Small intestine (tissue), 7 donors: ENCODE measurements at regions not wholly inside any gene's neighbourhood (a gene's known extent, or its start where the extent isn't known, plus 50 kb on each side); places are given as distances from the start of the nearest gene placed in this dataset.

Source experiments
- DNase-seq, 2 donors: peaks; one replicate each; pipeline versions ENCODE4 v3.0.0 to v3.0.0-alpha.2; 2013
- FAIRE-seq: peaks from 2 replicates; lab custom pipeline; 2012; peaks lifted over from hg19 to GRCh38; lab: Jason Lieb, UNC
- H3K27ac ChIP-seq, 3 donors: one replicate each; pipeline ENCODE4 v1.5.1; 2013; ENCODE audit warnings: low read length in 2 of 3, mild to moderate bottlenecking in 2 of 3, control low read depth in 1 of 3, inconsistent platforms in 1 of 3, low read depth in 1 of 3, moderate library complexity in 1 of 3
- H3K27me3 ChIP-seq, 3 donors: one replicate each; pipeline ENCODE4 v1.6.1; 2013; ENCODE audit warnings: low read length in 3 of 3, inconsistent platforms in 1 of 3; ENCODE audit not compliant: control insufficient read depth in 3 of 3, insufficient read depth in 3 of 3
- H3K36me3 ChIP-seq, 3 donors: one replicate each; pipeline ENCODE4 v1.6.1; 2013; ENCODE audit warnings: low read length in 3 of 3, inconsistent platforms in 1 of 3, low read depth in 1 of 3, mild to moderate bottlenecking in 1 of 3, moderate library complexity in 1 of 3; ENCODE audit not compliant: control insufficient read depth in 3 of 3, insufficient read depth in 2 of 3
- H3K4me1 ChIP-seq, 3 donors: one replicate each; pipeline ENCODE4 v1.6.1; 2013; ENCODE audit warnings: low read length in 2 of 3, inconsistent platforms in 1 of 3, low read depth in 1 of 3, mild to moderate bottlenecking in 1 of 3, moderate library complexity in 1 of 3; ENCODE audit not compliant: control insufficient read depth in 3 of 3, insufficient read depth in 2 of 3
- H3K4me3 ChIP-seq, 3 donors: one replicate each; pipeline ENCODE4 v1.5.1; 2013; ENCODE audit warnings: low read length in 3 of 3, control low read depth in 1 of 3, inconsistent platforms in 1 of 3, low read depth in 1 of 3, mild to moderate bottlenecking in 1 of 3, moderate library complexity in 1 of 3
- H3K9me3 ChIP-seq, 2 donors: one replicate each; pipeline ENCODE4 v1.6.1; 2013; ENCODE audit warnings: low read depth in 1 of 2, low read length in 1 of 2; ENCODE audit not compliant: control insufficient read depth in 2 of 2, insufficient read depth in 1 of 2
- WGBS, 3 donors: extraction: QIAGEN DNeasy Blood & Tissue Kit; methylation state at CpG; one replicate each; pipeline ENCODE4 v1.1.7; 2013; 5-methylcytosine and 5-hydroxymethylcytosine counted together
- donor health status: healthy with polysubstance abuse.
- donor health status: control.
- donor health status: control.
- donor health status: Bipolar disorder and iron deficiency.
- donor health status: healthy.

- FAIRE-seq, result no peak
- H3K4me1 ChIP-seq, result no peaks in the 10 kb centered on the region
- H3K36me3 ChIP-seq, result no peaks in the 10 kb centered on the region
- peaks cover 0 to 3% (median 2%) of the 10 kb centered on the region in 3 donors for H3K27me3 ChIP-seq
- no peaks in the 10 kb centered on the region for H3K9me3 ChIP-seq
- H3K27ac ChIP-seq, result no peak overlapping the region
- H3K4me3 ChIP-seq, result no peak overlapping the region
- WGBS, 3 donors, result 60 to 69% (median 60%) methylated on average over 5 of the region's 5 CpGs
- no peak for DNase-seq
Observed at GRCh38 chr12:108448246-108448645, 66.8 kb upstream of the FICD start.

DNA sequence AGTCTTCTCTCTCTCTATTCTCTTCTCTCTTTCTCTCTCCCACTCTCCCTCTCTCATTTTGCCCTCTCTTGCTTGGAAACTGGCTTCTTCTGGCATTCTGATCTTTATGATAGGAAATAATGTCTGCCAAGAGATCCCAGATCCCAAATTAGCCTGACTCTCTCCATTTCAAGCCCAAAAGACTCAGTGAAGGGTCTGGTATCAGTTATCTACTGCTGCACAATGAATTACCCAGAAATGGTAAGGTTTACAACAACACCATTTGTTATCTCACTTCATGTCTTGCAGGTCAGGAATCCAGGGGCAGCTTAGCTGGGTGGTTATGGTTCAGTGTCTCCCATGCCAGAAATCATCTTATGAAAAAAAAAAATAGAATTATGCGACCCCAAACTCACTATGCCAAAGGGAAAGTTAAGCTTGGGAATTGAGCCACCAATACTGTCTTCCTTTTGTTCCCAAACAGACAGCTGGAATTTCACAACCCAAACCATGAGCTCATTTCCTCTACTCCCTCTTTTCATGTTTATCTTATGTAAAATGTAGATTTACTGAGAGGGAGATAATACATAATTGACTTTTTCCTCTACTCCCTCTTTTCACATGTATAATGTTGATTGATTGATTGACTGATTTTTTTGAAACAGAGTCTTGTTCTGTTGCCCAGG is 67.8 kb upstream of the FICD start:
- Histone ChIP-seq H3K27ac (peak overlapping the region in 1 of 3 donors; percentile 28), H3K4me3 (no peak overlapping the region), H3K36me3 (no peaks in the 10 kb centered on the region), H3K9me3 (no peaks in the 10 kb centered on the region), H3K4me1 (no peaks in the 10 kb centered on the region), H3K27me3 (peaks cover 0 to 3% (median under 1%) of the 10 kb centered on the region in 3 donors)
- WGBS, 3 donors, result 61 to 73% (median 67%) methylated on average over 1 of the region's 1 CpG
- FAIRE-seq (no peak), DNase-seq (no peak)

GRCh38 chr12:108446766-108447165 is 68.3 kb upstream of the FICD start:
- Histone ChIP-seq H3K4me1 (no peaks in the 10 kb centered on the region), H3K9me3 (no peaks in the 10 kb centered on the region), H3K27me3 (peaks cover 0 to 3% (median 0%) of the 10 kb centered on the region in 3 donors), H3K36me3 (no peaks in the 10 kb centered on the region), H3K4me3 (no peak overlapping the region), H3K27ac (peak overlapping the region in 1 of 3 donors; percentile 28)
- 42 to 53% (median 53%) methylated on average over 5 of the region's 5 CpGs for WGBS, 3 donors
- FAIRE-seq, result no peak
- no peak for DNase-seq

- no peaks in the 10 kb centered on the region for H3K36me3 ChIP-seq
- H3K4me3 ChIP-seq, result no peak overlapping the region
- no peaks in the 10 kb centered on the region for H3K9me3 ChIP-seq
- no peak for DNase-seq
- no peak for FAIRE-seq
- no peaks in the 10 kb centered on the region for H3K4me1 ChIP-seq
- no peak overlapping the region for H3K27ac ChIP-seq
- no peaks in the 10 kb centered on the region for H3K27me3 ChIP-seq
- 70 to 89% (median 80%) methylated on average over 8 of the region's 8 CpGs for WGBS, 3 donors
Observed at GRCh38 chr12:108442910-108443309, 72.2 kb upstream of the FICD start.

DNA sequence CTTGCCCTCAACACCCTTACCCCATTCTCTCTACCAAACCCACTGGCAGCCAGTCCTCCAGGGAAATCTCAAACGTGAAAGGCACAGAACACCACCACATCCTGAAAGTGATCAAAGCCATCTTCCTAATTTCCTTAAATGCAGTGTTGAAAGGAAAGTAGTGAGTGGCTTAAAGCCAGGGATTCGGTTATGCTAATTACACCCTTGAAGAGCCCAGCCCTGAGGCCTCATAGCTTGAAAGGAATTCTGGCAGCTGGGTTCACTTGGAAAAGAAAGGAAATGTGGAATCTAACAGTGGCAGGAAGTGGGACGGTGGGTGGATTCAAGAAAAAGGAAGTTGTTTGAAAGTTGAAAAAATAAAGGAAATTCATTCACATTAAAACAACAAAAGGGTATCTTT is 73.0 kb upstream of the FICD start:
- H3K4me3 ChIP-seq, result no peak overlapping the region
- no peaks in the 10 kb centered on the region for H3K9me3 ChIP-seq
- WGBS, 3 donors, result 9 to 19% (median 17%) methylated on average over 3 of the region's 3 CpGs
- FAIRE-seq, result no peak
- no peaks in the 10 kb centered on the region for H3K4me1 ChIP-seq
- H3K27ac ChIP-seq, result no peak overlapping the region
- DNase-seq, result no peak
- no peaks in the 10 kb centered on the region for H3K27me3 ChIP-seq
- H3K36me3 ChIP-seq, result no peaks in the 10 kb centered on the region

DNA sequence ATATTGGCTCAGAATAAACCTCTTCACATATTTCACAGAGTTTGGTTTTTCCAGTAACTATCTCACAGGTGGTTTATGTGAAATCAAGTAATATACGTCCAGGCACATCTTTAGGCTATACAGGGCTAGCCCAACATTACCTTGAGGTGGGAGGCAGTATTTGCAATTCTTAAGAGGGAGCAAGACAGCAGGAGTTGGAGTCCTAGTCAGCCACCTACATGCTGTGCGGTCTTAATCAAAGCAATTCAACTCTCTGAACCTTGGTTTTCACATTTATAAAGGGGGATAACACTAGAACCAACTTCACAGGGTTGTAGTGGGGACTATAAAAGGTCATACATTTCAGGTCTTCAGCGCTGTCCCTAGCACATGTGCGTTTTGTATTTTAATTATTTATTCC is 73.5 kb upstream of the FICD start:
- no peak for FAIRE-seq
- Histone ChIP-seq H3K27ac (no peak overlapping the region), H3K27me3 (no peaks in the 10 kb centered on the region), H3K4me3 (no peak overlapping the region), H3K9me3 (no peaks in the 10 kb centered on the region), H3K4me1 (no peaks in the 10 kb centered on the region), H3K36me3 (no peaks in the 10 kb centered on the region)
- WGBS, 3 donors, result 55 to 64% (median 62%) methylated on average over 4 of the region's 4 CpGs
- DNase-seq, result no peak

DNA sequence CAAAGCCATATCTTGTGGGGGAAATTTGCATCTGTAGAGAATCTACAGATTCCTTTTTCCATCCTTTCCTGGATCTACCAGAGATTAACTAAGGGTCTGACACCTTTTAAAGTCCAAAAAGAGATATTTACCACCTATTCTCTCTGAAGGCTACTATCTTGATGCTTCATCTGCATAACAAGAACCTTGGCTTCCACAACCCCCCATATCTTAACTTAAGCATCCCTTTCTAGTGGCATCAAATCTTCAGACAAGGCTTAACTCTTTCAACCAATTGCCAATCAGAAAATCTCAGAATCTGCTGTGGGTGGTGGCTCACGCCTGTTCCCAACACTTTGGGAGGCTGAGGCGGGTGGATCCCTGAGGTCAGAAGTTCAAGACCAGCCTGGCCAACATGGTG is 74.3 kb upstream of the FICD start:
- no peak for DNase-seq
- no peak for FAIRE-seq
- Histone ChIP-seq H3K27me3 (no peaks in the 10 kb centered on the region), H3K4me1 (no peaks in the 10 kb centered on the region), H3K4me3 (no peak overlapping the region), H3K27ac (no peak overlapping the region), H3K36me3 (no peaks in the 10 kb centered on the region), H3K9me3 (no peaks in the 10 kb centered on the region)
- 77 to 94% (median 79%) methylated on average over 2 of the region's 2 CpGs for WGBS, 3 donors

GRCh38 chr12:108438667-108439066 is 76.4 kb upstream of the FICD start:
- no peak overlapping the region for H3K4me3 ChIP-seq
- H3K27ac ChIP-seq, result no peak overlapping the region
- no peaks in the 10 kb centered on the region for H3K4me1 ChIP-seq
- H3K27me3 ChIP-seq, result no peaks in the 10 kb centered on the region
- no peak for DNase-seq
- no peaks in the 10 kb centered on the region for H3K9me3 ChIP-seq
- WGBS, 3 donors, result 65 to 78% (median 70%) methylated on average over 1 of the region's 1 CpG
- H3K36me3 ChIP-seq, result no peaks in the 10 kb centered on the region
- FAIRE-seq, result no peak
